ENCODE measurements at regions not wholly inside any gene's neighbourhood (a gene's known extent, or its start where the extent isn't known, plus 50 kb on each side); places are given as distances from the start of the nearest gene placed in this dataset.

- no peak for TF ChIP-seq CTCF (IDR thresholded peaks at IDR 0.05)
- TF ChIP-seq POLR2A (IDR thresholded peaks at IDR 0.05), result no peak
- no peak for TF ChIP-seq EP300 (IDR thresholded peaks at IDR 0.05)
- TF ChIP-seq POLR2AphosphoS5 (IDR thresholded peaks at IDR 0.05), result no peak
These were observed 63.0 kb upstream of the GALNT13 start for GRCh38 chr2:153808679-153809078.
